HG02588 (cell line): ENCODE measurements at regions not wholly inside any gene's neighbourhood (a gene's known extent, or its start where the extent isn't known, plus 50 kb on each side); places are given as distances from the start of the nearest gene placed in this dataset.
"Not testable (repeated sequence)": the region's sequence is repeated elsewhere in the genome, so short reads cannot be mapped to it uniquely, and the experiment has no call there.

Experiments
- ATAC-seq: cut with Tn5 transposase; IDR thresholded peaks from one replicate; pipeline ENCODE4 v1.9.1; 2021; ENCODE audit warnings: mild to moderate bottlenecking, moderate library complexity; ENCODE audit not compliant: unreplicated experiment

DNA sequence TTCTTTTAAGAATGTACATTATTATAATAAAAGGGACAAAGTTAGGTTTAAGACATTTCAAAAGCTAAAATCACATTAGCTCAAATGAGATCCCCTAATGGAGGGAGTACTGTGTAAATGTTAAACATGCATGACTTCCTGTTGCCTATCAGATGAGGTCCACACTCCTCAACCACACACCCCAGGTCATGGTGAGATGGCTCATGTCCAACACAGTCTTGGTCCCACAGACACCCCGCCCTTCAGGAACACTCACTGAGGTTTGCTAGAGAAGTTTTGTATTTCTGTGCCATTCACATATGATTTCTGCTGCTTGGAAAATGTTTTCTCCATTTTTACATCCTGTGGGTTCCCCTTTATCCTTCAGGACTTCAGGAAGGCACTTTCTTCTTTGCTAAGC, 491.0 kb downstream of the SOX11 start:
- no peak for ATAC-seq

GRCh38 chr2:6184532-6185292, 492.5 kb downstream of the SOX11 start:
- no peak for ATAC-seq

GRCh38 chr2:6186332-6187151, 494.4 kb downstream of the SOX11 start:
- ATAC-seq, result no peak

GRCh38 chr2:6196449-6196848, 504.3 kb downstream of the SOX11 start:
- no peak for ATAC-seq

GRCh38 chr2:6198370-6198919, 506.3 kb downstream of the SOX11 start:
- not testable (repeated sequence) for ATAC-seq

DNA sequence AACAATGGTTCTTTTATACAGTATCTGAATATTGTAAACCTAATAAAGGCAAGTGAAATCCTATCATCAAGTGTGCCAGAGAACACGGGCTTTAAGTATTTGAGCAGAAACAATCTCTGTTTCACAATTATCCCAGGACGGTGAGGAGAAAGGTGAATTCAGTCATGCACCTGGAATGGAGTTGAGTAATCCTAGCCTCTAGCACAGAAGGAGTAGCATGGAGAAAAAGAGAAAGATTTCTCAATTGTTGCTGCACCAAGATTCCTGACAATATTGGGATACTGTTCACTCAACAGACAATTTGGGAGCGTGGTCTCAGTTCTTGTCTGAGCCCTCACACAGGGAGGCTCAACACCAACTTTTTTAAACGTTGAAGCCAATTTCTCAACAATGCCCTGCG, 510.6 kb downstream of the SOX11 start:
- no peak for ATAC-seq

DNA sequence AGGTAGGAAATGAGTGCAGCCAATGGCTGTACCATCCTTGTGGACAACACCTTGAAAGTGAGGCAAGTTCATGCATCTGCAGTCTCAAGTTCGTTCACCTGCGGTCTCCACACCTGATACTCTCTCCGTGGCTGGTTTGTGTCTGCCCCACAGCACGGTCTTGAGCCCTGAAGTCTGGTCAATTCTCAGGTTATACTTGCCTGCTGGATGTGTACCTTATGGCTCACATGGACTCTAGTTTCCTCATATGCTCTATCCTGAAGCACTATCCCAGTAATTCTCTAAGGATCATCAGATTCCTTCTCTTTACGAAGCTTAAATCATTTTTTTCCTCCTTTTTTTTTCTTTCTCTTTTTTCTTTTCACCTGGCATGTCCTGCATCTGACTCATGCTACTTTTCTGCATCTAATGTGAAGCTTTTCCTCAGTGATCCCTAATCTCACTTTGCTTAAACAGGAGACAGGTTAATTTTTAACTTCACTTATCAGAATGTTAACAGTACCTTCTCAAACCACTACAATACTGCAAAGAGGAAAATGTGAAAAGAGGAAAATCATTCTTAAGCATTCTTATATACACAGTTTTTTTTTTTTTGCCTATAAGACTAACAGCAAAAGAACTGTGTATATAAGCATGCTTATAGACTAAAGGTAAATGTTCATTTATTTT, 511.2 kb downstream of the SOX11 start:
- no peak for ATAC-seq

DNA sequence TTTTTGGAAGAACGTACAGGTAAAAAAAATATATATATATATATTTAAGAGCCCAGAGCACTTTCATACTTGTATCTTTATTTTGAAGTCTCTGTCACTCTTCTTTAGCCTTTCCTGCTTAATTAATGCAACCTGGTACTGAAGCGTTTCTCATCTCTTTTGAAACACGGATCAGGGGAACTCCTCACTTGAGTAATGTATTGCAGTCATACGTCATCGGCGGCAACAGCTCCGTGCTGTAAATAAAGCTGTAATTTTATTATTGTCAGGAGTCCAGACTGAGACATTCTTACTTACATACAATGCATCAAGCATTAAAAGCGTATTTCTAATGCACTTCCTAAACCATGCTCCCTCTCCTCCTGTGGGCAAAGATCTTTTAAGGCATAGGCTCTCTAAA, 514.7 kb downstream of the SOX11 start:
- ATAC-seq, result no peak

DNA sequence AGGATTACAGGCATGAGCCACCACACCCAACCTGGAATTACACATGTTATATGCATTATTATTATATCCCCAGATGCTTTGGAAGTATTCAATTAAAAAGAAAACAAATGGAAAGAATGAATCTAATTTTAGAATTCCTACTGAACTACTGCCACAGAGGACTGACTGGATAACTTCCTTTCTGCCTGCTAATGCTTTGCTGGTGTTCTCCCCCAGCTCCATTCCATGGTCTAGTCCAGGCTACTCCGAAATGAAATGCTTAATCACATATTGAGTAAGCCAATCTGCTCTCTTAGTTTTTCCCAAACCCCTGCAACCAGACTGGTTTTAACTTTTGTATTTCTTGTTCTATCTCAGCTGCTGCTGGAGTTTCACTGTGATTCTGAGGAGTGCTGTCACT, 519.1 kb downstream of the SOX11 start:
- no peak for ATAC-seq

DNA sequence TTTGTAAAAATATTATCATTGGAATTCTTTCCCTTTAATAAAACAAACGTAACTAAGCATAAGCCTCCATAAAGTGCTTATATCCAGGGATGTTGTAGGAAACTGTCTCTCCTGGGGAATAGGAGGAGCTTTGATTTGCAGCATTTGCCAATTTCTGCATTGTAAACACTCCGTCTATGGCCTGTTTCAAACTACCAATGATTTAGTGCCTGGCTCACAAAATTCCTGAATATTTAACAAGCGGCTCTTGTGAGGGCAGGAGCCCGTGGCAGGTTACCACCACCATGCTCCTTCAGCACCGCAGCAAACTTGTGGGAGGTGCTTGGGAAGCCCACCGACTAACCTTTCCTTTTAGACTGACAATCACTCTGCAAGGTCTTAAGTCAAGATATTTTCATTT, 520.3 kb downstream of the SOX11 start:
- no peak for ATAC-seq

GRCh38 chr2:6213056-6213780, 521.0 kb downstream of the SOX11 start:
- no peak for ATAC-seq

DNA sequence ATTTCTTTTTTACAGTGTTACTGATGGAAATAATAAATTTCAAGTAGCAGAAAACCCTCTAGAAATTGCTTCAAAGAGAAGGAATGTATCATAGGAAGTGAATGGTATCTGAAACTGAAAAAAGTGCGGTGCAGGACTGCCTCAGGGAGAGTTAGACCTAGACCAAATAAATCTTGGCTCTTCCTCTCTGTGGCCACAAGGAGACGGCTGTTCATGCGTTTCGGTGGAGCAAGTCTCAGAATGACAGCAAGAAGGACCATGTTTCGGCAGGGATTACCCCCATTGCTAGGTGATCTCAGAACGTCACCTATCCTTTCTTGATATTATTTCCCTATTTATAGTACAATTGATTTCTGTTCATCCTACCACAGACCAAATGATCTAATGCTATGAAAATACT, 522.3 kb downstream of the SOX11 start:
- no peak for ATAC-seq

GRCh38 chr2:6215053-6215452, 522.9 kb downstream of the SOX11 start:
- no peak for ATAC-seq

- no peak for ATAC-seq
These were observed 524.0 kb downstream of the SOX11 start for GRCh38 chr2:6216234-6216633.

- ATAC-seq, result no peak
These were observed 526.7 kb downstream of the SOX11 start for GRCh38 chr2:6218926-6219325.

DNA sequence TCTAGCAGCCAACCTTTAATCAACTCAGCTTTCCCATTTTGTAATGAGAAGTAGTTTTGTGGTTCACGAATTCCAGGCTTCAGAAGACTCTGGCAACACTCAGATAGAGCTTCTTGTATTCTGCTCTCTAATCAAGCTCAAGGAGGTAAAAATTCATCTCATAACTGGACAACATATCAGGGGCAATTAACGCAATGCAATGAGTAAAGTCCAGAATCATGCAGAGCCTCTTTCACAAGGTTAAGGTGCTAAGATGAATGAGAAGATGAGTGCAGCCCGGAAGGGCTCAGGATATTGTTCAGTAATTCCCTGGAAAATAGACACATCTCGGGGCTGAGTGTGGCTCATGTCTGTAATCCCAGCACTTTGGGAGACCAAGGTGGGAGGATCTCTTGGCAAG, 527.7 kb downstream of the SOX11 start:
- ATAC-seq, result no peak

DNA sequence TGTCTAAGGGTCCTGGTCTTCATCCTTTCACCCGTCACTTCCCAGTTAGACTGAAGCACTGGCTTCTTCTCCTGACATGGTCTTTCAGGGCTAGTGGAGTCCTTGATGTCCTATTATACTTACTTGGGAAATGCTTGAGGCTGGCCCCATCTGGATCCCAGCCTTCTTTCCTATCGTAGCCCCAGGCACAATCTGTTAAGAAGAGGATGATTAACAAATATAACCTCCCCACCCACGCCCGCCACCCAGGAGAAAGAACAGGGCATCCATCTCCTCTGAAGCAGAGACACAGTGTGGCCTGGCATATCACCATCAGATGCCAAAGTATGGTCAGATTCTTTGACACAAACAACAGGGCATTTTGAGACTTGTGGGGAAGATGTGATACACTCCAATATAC, 530.1 kb downstream of the SOX11 start:
- no peak for ATAC-seq

DNA sequence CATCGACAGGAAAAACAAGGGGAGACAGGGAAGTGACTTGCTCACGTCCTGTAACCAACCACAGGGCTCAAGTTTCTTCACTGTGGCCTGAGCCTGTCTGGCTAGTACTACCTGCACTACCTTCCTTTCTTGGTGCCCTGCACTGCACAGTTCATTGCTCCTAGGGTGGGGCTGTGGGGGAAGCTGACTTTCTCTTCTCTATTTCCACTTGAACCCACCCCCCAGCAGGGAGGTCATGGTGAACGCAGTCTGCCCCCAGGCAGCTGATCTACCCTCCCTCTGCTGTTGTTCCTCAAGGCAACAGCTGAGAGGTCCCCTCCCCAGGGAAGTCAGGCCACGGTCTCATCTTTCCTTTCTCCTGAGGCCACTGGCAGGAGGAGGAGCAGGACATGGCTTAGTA, 532.1 kb downstream of the SOX11 start:
- ATAC-seq, result peak; percentile 64

DNA sequence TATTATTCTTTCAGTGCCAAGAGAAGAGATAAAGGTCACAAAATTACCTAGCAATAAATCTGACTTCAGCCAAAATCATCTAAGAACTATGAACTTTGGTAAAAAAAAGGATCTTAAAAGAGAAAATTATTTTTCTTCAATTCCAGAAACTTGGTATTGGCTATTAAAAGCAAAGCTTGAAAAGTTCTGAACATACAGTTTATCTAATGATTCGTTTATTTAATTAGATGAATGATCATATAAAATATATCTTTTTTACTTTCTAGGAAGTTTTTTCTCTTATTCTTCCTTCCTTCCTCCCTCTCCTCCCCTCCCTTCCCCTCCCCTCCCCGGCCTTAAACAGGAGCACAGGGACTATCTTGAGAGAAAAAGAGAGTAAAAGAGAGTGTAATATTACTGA, 536.1 kb downstream of the SOX11 start:
- no peak for ATAC-seq

DNA sequence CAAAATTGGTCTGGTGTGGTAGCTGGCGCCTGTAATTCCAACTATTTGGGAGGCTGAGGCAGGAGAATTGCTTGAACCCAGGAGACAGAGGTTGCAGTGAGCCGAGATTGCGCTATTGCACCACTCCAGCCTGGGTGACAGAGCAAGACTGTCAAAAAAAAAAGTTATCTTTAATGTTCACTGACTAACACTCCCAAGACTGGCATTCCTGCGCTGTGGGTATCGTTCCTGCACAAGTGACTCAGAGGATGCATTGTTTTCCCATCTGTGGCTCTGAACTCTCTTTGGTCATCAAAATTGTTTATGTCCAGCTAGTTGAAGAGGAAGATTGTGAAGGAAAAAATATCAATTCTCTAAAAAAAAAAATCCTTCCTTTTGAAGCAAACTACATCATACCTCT, 539.0 kb downstream of the SOX11 start:
- ATAC-seq, result no peak

DNA sequence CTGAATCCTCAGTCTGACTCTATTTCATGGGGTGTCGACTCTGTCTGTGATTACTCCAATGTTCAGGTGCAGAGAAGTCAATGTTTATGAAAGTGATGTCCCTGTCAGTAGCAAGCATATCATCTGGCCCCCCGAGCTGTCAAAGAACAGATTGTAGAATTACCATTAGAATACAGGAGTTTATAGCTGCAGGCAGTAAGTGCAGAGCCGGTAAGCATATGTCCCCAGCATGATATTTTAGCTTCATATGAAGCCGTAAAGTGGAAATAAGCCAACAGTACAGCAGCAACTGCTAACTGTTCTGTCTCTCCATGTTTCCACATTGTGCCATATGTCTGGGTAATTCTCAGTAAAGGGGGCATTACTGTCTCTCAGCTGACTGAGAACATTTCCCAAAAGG, 541.8 kb downstream of the SOX11 start:
- ATAC-seq, result no peak
